COLO829 (cell line): ENCODE measurements at regions not wholly inside any gene's neighbourhood (a gene's known extent, or its start where the extent isn't known, plus 50 kb on each side); places are given as distances from the start of the nearest gene placed in this dataset.
"Not testable (repeated sequence)": the region's sequence is repeated elsewhere in the genome, so short reads cannot be mapped to it uniquely, and the experiment has no call there.

Experiments used
- DNase-seq: peaks from one replicate; pipeline ENCODE4 v3.0.0; 2012; ENCODE audit warnings: low spot score

- no peak for DNase-seq
Measured at GRCh38 chr4:155591738-155592143, 74.9 kb upstream of the GUCY1A1 start.

- DNase-seq: no peak
Measured at GRCh38 chr4:155590796-155591585, 75.7 kb upstream of the GUCY1A1 start.

DNA sequence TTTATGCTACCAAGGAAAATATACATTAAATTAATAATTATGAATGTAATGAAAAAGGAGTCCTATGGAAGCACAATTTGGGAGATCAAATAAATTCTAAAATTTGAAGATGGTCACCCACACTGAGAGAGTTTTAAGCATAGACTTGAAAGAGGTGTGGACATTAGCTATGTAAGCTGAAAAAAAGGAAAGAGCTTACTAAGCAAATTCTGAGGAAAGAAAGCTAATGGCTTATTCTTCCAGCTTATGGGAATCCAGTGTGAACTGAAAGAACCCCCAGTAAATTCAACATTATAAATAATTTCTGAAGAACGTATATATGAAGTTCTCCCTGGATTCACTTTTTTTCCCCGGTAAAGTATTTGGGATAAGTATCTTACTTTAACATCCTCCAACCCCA is 78.2 kb upstream of the GUCY1A1 start:
- DNase-seq: no peak

DNA sequence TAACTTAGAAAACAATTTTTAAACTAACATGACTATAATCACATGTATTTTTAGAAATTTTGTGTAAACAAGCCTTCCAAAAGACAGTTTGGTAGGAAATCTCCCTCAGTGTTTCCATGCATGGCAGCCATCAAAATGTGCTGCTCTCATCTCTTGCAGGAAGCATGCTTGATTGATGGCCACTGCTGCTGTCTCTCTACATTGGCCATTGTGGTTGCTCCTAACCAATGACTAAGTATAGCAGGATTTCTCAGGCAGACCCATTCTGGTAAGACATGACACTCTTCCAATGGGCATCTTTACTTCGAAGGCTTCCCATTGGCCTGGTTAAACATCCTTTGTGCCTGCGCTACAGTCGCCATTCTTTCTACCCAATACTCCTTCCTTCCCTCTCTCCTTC is 78.9 kb upstream of the GUCY1A1 start:
- no peak for DNase-seq

- DNase-seq: peak; percentile 73
Measured at GRCh38 chr4:155582971-155583437, 83.6 kb upstream of the GUCY1A1 start.

DNA sequence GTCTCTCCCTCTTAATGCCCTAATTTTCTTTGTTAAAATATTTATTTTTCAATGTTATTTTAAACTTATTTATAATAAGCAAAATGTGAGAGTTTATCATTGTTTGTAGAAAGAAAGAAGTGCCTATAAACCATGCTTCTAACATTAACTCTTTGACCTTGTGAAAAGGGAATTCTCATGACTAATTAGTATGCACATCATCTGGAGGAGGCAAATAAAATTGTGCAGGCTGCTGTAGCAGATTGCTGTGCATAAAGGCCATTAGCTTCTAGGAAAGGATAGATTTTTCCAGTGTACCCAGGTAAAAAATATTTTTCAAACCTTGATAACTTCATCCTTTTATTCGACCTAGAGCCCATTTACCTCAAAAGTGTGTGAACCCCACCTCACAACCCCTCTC is 84.6 kb upstream of the GUCY1A1 start:
- no peak for DNase-seq

DNA sequence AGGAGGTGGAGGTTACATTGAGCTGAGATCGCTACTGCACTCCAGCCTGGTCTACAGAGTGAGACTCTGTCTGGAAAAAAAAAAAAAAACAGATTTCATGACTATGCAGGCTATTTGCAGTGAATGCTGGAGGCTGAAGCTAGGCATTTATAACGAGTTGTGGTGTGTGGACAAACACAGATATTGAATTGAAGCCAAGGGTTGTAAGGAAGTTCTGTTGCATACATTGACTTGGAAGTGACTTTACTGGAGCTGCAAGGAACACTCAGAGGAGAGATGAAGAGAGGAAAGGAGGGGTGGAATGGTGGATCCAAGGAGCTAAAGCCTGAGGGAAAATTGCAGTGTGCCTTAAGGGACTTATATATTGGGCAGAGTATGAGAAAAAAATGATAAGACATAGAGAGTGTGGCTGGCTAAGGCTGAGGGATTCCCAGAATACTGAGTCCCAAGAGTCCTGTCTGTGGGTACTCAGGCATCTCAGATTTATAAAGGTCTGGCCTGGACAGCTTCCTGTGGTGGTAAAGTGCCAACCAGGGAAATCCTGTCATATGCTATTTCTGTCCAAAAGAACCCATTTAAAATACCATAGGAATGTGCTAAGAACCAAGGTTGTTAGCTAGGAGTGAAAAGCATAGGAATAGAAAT is 87.8 kb upstream of the GUCY1A1 start:
- no peak for DNase-seq

DNA sequence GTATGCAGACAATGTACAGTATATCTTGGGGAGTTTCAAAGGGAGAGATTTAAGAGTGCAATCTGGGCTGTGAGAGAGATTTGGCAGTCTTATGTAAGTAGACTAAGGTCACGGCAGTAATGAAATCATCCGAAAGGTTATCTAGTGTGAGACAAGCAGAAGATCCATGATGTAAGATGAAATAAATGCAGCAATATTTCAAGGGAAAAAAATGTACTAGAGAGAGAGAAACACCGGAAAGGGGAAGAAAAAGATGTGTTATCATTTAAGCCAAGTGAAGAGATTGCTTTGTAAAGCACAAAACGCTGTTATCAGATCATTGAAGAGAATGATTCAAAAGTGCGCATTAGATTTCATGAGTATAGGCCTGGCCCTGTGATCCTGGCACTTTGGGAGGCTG is 88.4 kb upstream of the GUCY1A1 start:
- no peak for DNase-seq

GRCh38 chr4:155574329-155574728 is 92.3 kb upstream of the GUCY1A1 start:
- DNase-seq: not testable (repeated sequence)

DNA sequence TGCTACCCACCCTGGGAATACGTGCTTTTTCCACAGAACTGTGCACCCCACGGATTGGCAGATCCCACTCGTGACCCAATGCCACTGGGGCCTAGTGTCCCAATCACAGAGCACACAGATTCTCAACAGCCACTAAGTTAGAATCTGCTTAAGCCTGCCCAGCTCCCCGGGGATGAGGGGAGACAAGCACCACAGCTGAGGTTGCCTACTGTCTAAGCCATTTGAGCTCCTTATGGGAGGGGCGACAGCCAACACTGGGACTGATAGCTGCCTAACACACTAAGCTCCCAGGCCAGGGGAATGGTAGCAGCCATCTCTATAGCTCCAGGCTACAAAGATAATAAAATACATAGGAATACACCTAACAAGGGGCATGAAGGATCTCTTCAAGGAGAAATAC is 93.5 kb upstream of the GUCY1A1 start:
- no peak for DNase-seq

DNA sequence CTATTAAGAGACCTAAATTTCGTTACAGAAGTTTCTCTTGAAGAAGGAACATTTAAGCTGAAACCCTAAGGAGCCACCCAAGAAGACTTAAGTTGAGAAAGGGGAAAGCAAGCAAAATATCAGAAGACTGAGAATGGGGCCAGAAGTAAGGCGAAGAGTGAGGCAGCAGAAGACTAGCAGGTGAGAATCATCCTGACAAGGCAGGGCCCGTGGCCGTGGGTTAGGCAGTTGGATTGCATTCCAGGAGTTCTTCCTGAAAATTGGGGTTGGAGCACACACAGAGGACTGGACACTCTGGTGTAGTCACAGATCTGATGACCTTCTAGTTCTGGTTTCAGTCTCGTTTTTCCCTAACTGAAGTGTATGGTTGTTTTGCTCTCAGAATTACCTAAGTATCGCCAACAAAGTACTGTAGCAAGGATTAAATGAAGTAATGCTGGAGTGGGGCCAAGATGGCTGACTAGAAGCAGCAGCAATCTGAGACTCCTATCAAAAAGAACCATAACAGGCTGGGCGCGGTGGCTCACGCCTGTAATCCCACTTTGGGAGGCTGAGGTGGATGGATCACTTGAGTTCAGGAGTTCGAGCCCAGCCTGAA is 94.4 kb upstream of the GUCY1A1 start:
- DNase-seq: no peak

GRCh38 chr4:155571184-155571944 is 95.3 kb upstream of the GUCY1A1 start:
- no peak for DNase-seq

DNA sequence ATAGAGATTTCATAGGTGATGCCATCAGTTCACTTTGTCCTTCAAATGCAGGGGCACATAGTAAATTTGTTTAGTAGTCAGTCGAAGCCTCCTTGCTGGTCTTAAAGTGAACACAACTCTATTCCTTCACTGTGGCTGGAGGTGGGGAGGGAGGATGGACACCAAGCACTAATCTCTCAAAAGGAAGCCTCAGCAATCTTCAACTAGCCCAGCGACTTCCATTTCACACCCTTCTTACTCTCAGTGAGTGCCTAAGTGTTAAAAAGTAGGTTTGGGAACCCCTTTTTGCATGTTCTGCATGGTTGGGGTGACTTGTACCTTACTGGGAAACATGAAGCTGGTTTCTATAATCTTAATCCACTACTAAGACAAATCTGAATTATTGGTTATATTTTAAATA is 96.0 kb upstream of the GUCY1A1 start:
- no peak for DNase-seq

DNA sequence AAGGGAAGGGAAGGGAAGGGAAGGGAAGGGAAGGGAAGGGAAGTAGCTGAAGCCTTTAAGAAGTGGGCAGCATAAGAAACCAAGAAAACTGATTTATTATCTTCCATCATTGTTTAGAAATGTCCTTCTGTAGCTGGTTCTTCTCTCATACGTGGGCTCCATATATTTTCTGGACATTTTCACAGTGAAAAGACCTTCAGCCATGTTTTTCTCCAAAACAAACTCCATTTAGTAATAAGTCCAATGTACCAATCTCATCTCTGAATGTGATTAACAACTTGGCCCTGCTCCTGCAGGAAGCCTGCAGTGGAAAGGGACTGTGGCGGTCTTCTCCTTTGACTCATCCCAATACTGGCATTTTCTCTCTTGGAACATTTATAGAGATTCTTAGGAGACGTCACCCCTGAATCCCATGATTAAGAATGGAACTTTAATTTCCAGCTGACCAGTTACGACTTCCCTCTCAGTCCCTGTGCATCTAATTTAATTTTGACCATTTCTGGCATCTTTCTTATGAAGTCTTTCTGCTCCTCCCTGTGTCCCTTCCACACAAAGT is 96.6 kb upstream of the GUCY1A1 start:
- no peak for DNase-seq

DNA sequence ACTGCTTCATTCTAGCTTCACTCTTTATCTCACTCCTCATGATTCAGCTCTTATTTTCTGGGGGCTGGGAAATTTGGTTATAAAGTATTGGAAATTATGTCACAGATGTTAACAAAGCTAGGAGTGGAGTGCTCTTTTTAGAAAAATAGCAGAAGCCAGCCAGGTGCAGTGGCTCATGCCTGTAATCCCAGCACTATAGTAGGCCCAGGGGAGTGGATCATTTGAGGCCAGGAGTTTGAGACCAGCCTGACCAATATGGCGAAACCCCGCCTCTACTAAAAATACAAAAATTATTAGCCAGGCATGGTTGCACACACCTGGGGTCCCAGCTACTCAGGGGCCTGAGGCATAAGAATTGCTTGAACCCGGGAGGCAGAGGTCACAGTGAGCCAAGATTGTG is 97.2 kb upstream of the GUCY1A1 start:
- no peak for DNase-seq

GRCh38 chr4:155568641-155569220 is 97.9 kb upstream of the GUCY1A1 start:
- DNase-seq: no peak

DNA sequence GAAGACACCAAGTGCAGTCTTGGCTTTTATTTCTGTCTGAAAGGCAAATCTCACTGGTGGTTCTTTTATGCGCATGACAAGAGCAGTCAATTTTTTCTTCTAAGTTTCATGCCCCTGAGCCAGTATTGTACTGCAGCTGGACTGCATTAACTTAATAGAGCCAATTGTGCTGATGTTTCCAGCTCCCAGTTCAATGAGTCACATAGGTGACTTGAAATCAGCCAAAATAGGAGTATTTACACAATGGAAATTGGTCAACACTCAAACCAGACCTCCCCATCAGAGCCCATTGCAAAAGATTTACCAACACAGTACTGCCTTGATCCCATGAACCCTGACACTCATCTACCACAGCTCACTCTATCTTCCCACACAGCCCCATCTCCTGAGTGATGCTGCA is 100.3 kb upstream of the GUCY1A1 start:
- no peak for DNase-seq

GRCh38 chr4:155565776-155566175 is 100.9 kb upstream of the GUCY1A1 start:
- no peak for DNase-seq

DNA sequence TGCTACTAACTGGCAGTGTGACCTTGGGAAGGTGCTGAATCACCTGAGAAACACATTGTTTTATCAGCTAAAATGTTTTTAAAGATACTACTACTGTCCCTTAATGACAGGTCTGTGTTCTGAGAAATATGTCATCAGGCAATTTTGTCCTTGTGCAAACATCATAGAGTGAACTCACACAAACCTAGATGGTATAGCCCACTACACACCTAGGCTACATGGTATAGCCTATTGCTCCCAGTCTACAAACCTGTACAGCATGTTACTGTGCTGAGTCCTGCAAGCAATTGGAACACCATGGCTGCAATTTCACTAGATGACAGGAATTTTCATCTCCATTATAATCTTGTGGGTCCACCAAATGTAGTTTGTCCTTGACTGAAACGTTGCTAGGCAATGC is 101.3 kb upstream of the GUCY1A1 start:
- DNase-seq: no peak

DNA sequence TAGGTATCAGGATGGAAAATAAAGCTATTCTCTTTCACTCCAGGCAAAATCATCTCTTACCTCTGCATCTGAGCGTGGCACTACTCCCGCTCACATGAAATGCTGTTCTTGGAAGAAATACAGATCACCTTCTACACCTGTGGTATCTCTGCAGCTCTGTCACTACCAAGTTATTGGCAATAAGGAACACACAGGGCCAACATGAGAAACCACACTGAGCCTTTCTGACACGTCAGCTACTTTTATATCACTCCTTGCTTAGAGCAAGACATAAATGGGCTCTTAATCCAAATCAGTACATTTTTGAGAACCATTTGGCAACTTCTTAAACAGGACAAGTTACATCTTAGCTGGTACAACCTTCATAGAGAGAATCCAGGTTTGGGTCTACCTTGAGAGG is 101.8 kb upstream of the GUCY1A1 start:
- no peak for DNase-seq

GRCh38 chr4:155564086-155564485 is 102.6 kb upstream of the GUCY1A1 start:
- no peak for DNase-seq

DNA sequence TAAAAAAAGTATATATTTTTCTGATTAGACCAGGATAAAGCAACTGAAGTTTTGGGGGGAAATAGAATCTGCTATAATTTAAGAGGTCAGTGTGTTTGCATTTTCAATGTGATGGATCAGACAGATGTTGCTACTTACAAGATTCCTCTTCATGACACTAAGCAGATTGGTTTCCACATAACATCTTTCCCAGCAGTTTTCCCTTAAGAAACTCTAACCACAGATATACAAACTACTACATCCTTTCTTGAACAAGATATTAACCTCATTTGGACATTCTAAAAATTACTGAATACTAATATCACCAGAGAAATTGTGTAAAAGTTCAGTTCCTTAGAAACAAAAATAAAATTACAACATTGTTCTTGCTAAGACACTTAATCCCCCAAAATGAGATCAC is 106.7 kb upstream of the GUCY1A1 start:
- no peak for DNase-seq
